Lower leg skin (tissue), 4 donors: ENCODE measurements at regions not wholly inside any gene's neighbourhood (a gene's known extent, or its start where the extent isn't known, plus 50 kb on each side); places are given as distances from the start of the nearest gene placed in this dataset.

Source experiments
- DNase-seq, 2 donors: peaks; one replicate each; pipeline ENCODE4 v3.0.0-alpha.2; 2019; ENCODE audit warnings: low spot score in 2 of 2
- H3K4me3 ChIP-seq: fragments of 200-600 bp; sonication (generic); 2 replicates; pipeline ENCODE4 v1.5.1; 2017; ENCODE audit warnings: mild to moderate bottlenecking, low read depth; ENCODE audit not compliant: poor library complexity, severe bottlenecking
- CTCF ChIP-seq, 3 donors: fragments of 450-650 bp; IDR thresholded peaks; one replicate each; pipeline ENCODE4 v1.5.1; 2016; ENCODE audit warnings: antibody characterized with exemption in 3 of 3, mild to moderate bottlenecking in 3 of 3, moderate library complexity in 2 of 3
- POLR2A ChIP-seq, 2 donors: fragments of 450-650 bp; IDR thresholded peaks; one replicate each; pipeline ENCODE4 v1.6.1; 2016 to 2017; ENCODE audit warnings: antibody characterized with exemption in 2 of 2, mild to moderate bottlenecking in 1 of 2, moderate library complexity in 1 of 2
- WGBS, 2 donors: methylation state at CpG; one replicate each; pipeline ENCODE4 v1.1.5; 2018; 5-methylcytosine and 5-hydroxymethylcytosine counted together
- intact Hi-C: fragments of 100-400 bp; cut with DNase I; formaldehyde crosslinking; loops from one replicate; pipeline ENCODE4 v1.15.0; 2023; ENCODE audit warnings: low total_unique reads

- no peak overlapping the region for H3K4me3 ChIP-seq
- intact Hi-C loops: no loop called here
- no peak for DNase-seq
- no peak for TF ChIP-seq CTCF (IDR thresholded peaks at IDR 0.05)
Measured at GRCh38 chr6:159501558-159501957, 191.5 kb downstream of the SOD2 start.

GRCh38 chr6:159499034-159499433 lies 194.0 kb downstream of the SOD2 start:
- H3K4me3 ChIP-seq: no peak overlapping the region
- no peak for DNase-seq
- no peak for TF ChIP-seq CTCF (IDR thresholded peaks at IDR 0.05)
- TF ChIP-seq POLR2A (IDR thresholded peaks at IDR 0.05): no peak
- intact Hi-C loops: no loop called here
- 85 to 92% methylated on average over 3 of the region's 3 CpGs for WGBS, 2 donors

GRCh38 chr6:159494586-159494972 lies 198.5 kb downstream of the SOD2 start:
- intact Hi-C loops: no loop called here
- 77 to 82% methylated on average over 5 of the region's 5 CpGs for WGBS, 2 donors
- H3K4me3 ChIP-seq: no peak overlapping the region
- TF ChIP-seq POLR2A (IDR thresholded peaks at IDR 0.05) (no peak), CTCF (IDR thresholded peaks at IDR 0.05) (no peak)
- no peak for DNase-seq

DNA sequence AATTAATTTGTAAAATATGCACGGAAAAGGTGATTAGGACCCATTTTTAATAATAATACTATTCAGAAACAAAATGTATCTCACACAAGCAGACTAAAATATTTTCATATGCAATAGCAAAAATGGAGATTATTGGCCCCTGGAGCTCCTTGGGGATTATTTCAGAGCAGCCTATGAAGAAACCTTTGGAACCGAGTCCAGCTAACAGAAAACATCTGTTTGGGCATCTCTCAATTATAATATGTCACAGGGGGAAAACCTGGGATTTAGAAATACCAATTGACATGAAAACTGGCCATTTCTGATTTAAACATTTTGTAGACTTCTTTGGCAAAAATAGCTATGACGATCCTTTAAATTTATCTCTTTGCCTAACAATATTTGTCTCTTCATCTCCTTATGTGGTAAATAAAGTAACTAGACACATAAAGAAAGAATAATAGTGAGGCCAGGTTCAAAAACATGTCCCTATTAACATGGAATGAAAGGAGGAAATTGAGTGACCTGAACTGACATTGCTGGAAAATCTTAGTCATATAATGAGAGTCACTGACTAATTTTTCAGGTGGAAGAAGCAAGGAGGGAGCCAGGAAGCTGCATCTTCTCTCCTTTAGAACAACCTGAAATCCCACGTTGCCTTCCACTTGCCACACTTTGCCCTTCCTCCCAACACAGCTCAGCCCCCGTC lies 199.0 kb downstream of the SOD2 start:
- no peak overlapping the region for H3K4me3 ChIP-seq
- 68 to 69% methylated on average over 5 of the region's 5 CpGs for WGBS, 2 donors
- TF ChIP-seq POLR2A (IDR thresholded peaks at IDR 0.05): no peak
- TF ChIP-seq CTCF (IDR thresholded peaks at IDR 0.05): no peak
- no peak for DNase-seq
- intact Hi-C loops: no loop called here

GRCh38 chr6:159493231-159493897 lies 199.7 kb downstream of the SOD2 start:
- WGBS, 2 donors: 77 to 79% methylated on average over 15 of the region's 15 CpGs
- intact Hi-C loops: no loop called here
- TF ChIP-seq POLR2A (IDR thresholded peaks at IDR 0.05) (no peak), CTCF (IDR thresholded peaks at IDR 0.05) (no peak)
- H3K4me3 ChIP-seq: no peak overlapping the region
- no peak for DNase-seq
